Spleen (tissue), 11 donors: ENCODE measurements at regions not wholly inside any gene's neighbourhood (a gene's known extent, or its start where the extent isn't known, plus 50 kb on each side); places are given as distances from the start of the nearest gene placed in this dataset.

Experiments used
- DNase-seq: peaks from one replicate; pipeline ENCODE4 v3.0.0-alpha.2; 2020
- H3K27ac ChIP-seq, 8 donors: fragments of 200-600 bp; sonication (generic) in 7 of 8; 1 replicate in 4 of 8; 2 replicates in 4 of 8; pipeline versions ENCODE4 v1.5.0 to v1.8.0; 2016 to 2021; ENCODE audit warnings: inconsistent platforms in 4 of 8, mild to moderate bottlenecking in 4 of 8, moderate library complexity in 1 of 8
- H3K27me3 ChIP-seq, 7 donors: fragments of 200-600 bp; sonication (generic) in 6 of 7; replicated peaks in 1 of 7; 1 replicate in 4 of 7; 2 replicates in 3 of 7; pipeline versions ENCODE4 v1.5.0 to v1.8.0; 2016 to 2021; ENCODE audit warnings: inconsistent platforms in 3 of 7, mild to moderate bottlenecking in 1 of 7
- H3K36me3 ChIP-seq, 6 donors: fragments of 200-600 bp; sonication (generic) in 5 of 6; 1 replicate in 4 of 6; 2 replicates in 2 of 6; pipeline versions ENCODE4 v1.5.0 to v1.8.0; 2016 to 2021; ENCODE audit warnings: inconsistent platforms in 2 of 6
- H3K4me1 ChIP-seq, 6 donors: fragments of 200-600 bp; sonication (generic) in 5 of 6; 1 replicate in 3 of 6; 2 replicates in 3 of 6; pipeline versions ENCODE4 v1.5.0 to v1.8.0; 2016 to 2021; ENCODE audit warnings: inconsistent platforms in 3 of 6
- H3K4me3 ChIP-seq, 8 donors: fragments of 200-600 bp; sonication (generic) in 7 of 8; 1 replicate in 4 of 8; 2 replicates in 4 of 8; pipeline versions ENCODE4 v1.5.0 to v1.8.0; 2016 to 2021; ENCODE audit warnings: inconsistent platforms in 4 of 8, mild to moderate bottlenecking in 4 of 8, moderate library complexity in 2 of 8
- H3K9me3 ChIP-seq, 8 donors: fragments of 200-600 bp; sonication (generic) in 7 of 8; 1 replicate in 4 of 8; 2 replicates in 4 of 8; pipeline versions ENCODE4 v1.5.0 to v1.8.0; 2016 to 2021; ENCODE audit warnings: inconsistent platforms in 4 of 8
- CTCF ChIP-seq, 11 experiments: fragments of 200-600 bp in 7 of 11; fragments of 450-650 bp in 4 of 11; sonication (generic) in 4 of 11; IDR thresholded peaks in 8 of 11; conservative IDR thresholded peaks in 3 of 11; 1 replicate in 7 of 11; 2 replicates in 4 of 11; pipeline versions ENCODE4 v1.4.0 to v1.8.0; 2016 to 2021; ENCODE audit warnings: antibody characterized with exemption in 11 of 11, inconsistent platforms in 4 of 11, mild to moderate bottlenecking in 1 of 11
- POLR2A ChIP-seq, 3 donors: fragments of 450-650 bp; IDR thresholded peaks; one replicate each; pipeline ENCODE4 v1.5.1; 2017; ENCODE audit warnings: antibody characterized with exemption in 3 of 3, mild to moderate bottlenecking in 1 of 3
- POLR2AphosphoS5 ChIP-seq, 3 donors: sonication (generic); formaldehyde crosslinking; IDR thresholded peaks; one replicate each; pipeline ENCODE4 v1.5.1; 2017; ENCODE audit warnings: antibody characterized with exemption in 3 of 3
- WGBS, 5 donors: extraction: QIAGEN DNeasy Blood & Tissue Kit in 3 of 5; methylation state at CpG; one replicate each; pipeline versions ENCODE4 v1.1.5 to v1.1.7; 2013 to 2018; 5-methylcytosine and 5-hydroxymethylcytosine counted together
- intact Hi-C: fragments of 100-400 bp; cut with DNase I; formaldehyde crosslinking; loops from one replicate; pipeline ENCODE4 v1.15.0; 2023; ENCODE audit warnings: low total_unique reads
- donor health status: healthy with polysubstance abuse.
- donor health status: DM: no; HTN: no; CAD: no; lungs with moderate emphysema.
- donor health status: DM: no; HTN: no; CAD: no.
- donor health status: Bipolar disorder and iron deficiency.
- donor health status: healthy.
- donor health status: DM: no; HTN: no; CAD: no.
- donor health status: DM: yes; HTN: yes; CAD: no.

DNA sequence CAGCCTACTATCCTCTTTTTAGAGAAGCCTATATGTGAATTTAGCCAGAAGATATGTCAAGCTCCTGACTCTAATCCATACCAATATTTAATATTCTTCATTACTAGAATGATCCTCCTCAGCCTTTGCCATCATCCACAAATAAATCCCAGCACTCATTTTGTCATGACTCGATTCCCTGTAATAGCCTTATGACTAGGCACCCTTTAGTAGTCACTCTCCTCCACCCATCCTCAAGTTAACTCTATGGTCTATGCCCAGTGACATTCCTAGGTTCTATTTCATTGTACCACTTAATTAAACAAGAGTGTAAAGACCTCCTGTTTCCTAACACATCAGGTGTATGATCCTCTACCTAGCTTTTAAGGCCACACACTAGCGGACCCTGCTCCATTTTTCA, 450.4 kb upstream of the CITED2 start:
- Histone ChIP-seq H3K27me3 (peaks cover 0 to 11% (median 0%) of the 10 kb centered on the region in 7 donors), H3K27ac (no peak overlapping the region), H3K4me3 (no peak overlapping the region), H3K4me1 (no peaks in the 10 kb centered on the region), H3K36me3 (no peaks in the 10 kb centered on the region), H3K9me3 (no peaks in the 10 kb centered on the region)
- DNase-seq: no peak
- 89 to 97% (median 93%) methylated on average over 2 of the region's 2 CpGs for WGBS, 5 donors
- TF ChIP-seq CTCF (IDR thresholded peaks at IDR 0.05 in 8 of 11, conservative IDR thresholded peaks at IDR 0.05 in 3 of 11) (no peak), POLR2A (IDR thresholded peaks at IDR 0.05) (no peak), POLR2AphosphoS5 (IDR thresholded peaks at IDR 0.05) (no peak)
- intact Hi-C loops: no loop called here

DNA sequence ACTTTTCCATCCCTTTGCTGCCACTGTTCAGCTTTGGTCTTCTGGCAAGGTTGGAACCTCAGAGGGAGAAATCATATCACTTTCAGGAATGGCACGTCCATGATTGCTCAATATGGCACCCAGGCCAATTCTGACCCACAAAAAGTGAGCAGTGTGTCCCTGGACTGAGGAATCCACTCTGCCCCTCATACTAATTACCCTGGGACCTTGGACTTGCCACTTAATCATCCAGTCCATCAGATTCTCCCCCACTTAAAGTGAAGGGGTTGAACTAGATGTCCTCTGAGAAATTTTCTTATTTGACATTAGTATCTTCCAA, 449.3 kb upstream of the CITED2 start:
- no peak overlapping the region for H3K4me3 ChIP-seq
- TF ChIP-seq POLR2AphosphoS5 (IDR thresholded peaks at IDR 0.05): no peak
- TF ChIP-seq CTCF (IDR thresholded peaks at IDR 0.05 in 8 of 11, conservative IDR thresholded peaks at IDR 0.05 in 3 of 11): no peak
- no peak for TF ChIP-seq POLR2A (IDR thresholded peaks at IDR 0.05)
- WGBS, 5 donors: 52 to 74% (median 68%) methylated on average over 1 of the region's 1 CpG
- H3K9me3 ChIP-seq: no peaks in the 10 kb centered on the region
- no peak overlapping the region for H3K27ac ChIP-seq
- H3K4me1 ChIP-seq: no peaks in the 10 kb centered on the region
- no peak for DNase-seq
- H3K27me3 ChIP-seq: peaks cover 0 to 7% (median 0%) of the 10 kb centered on the region in 7 donors
- intact Hi-C loops: no loop called here
- no peaks in the 10 kb centered on the region for H3K36me3 ChIP-seq

DNA sequence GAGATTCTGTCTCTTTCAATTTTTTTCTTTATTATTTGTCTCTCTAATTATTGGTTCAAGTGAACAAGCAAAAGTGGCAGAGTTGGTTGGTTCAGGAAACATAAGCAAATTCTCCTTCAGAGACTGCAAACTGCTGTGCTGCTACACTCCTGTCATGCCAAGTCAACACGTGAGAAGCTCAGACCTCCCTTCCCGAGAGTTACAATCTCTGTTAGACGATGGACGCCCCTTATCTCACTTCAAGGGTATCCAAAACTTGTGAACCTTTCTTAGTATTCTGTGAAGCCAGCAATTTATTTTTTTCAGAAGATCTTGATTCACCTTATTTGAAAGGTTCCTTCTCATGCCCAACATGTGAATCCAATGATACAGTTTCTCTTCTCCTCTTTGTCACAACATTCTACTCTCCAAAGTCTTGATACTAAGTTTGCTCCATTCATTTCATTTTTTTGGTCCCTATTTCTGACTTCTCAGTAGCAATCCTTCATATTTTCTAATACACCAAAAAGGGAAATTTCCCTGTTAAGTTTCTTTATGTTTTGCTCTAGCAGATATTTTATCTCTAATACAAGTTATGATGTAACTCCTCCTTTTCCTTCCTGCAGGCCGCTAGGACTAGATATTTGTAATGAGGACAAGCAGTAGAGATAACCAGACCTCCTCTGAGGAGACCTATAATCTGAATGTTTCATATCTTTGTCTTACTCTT, 448.8 kb upstream of the CITED2 start:
- no peak for TF ChIP-seq POLR2AphosphoS5 (IDR thresholded peaks at IDR 0.05)
- TF ChIP-seq CTCF (IDR thresholded peaks at IDR 0.05 in 8 of 11, conservative IDR thresholded peaks at IDR 0.05 in 3 of 11): no peak
- no peak for TF ChIP-seq POLR2A (IDR thresholded peaks at IDR 0.05)
- H3K27me3 ChIP-seq: peaks cover 0 to 2% (median 0%) of the 10 kb centered on the region in 7 donors
- 53 to 85% (median 72%) methylated on average over 5 of the region's 5 CpGs for WGBS, 5 donors
- DNase-seq: no peak
- H3K9me3 ChIP-seq: no peaks in the 10 kb centered on the region
- no peak overlapping the region for H3K27ac ChIP-seq
- H3K4me3 ChIP-seq: no peak overlapping the region
- no peaks in the 10 kb centered on the region for H3K36me3 ChIP-seq
- no peaks in the 10 kb centered on the region for H3K4me1 ChIP-seq
- intact Hi-C loops: no loop called here

DNA sequence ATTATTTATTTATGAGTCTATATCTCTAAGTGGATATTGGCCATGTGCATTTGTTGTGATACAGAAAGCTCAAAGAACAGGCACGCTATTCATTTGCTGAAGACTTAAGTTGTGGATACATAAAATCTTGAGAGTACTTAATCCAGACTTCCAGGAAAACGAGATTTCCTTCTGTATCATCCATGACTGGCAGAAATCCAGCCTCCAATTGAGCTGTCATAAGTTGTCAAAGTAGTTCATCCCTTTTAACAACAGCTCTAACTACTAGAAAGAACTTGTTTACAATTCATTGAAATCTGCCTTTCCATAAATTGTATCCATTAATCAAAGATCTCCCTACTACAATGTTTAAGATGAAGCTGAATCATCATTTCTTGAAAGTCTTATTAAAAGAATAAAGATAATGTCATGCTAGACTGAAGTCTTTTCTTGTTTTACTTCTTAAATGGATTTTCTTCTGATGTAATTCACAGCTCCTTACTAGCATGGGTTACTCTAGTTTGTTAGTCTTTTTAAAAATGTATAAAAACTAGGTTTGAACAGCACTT, 447.3 kb upstream of the CITED2 start:
- Histone ChIP-seq H3K36me3 (no peaks in the 10 kb centered on the region), H3K4me3 (no peak overlapping the region), H3K4me1 (no peaks in the 10 kb centered on the region), H3K9me3 (no peaks in the 10 kb centered on the region), H3K27me3 (no peaks in the 10 kb centered on the region), H3K27ac (no peak overlapping the region)
- TF ChIP-seq CTCF (IDR thresholded peaks at IDR 0.05 in 8 of 11, conservative IDR thresholded peaks at IDR 0.05 in 3 of 11) (no peak), POLR2AphosphoS5 (IDR thresholded peaks at IDR 0.05) (no peak), POLR2A (IDR thresholded peaks at IDR 0.05) (no peak)
- no peak for DNase-seq
- WGBS, 5 donors: 45 to 68% (median 60%) methylated on average over 2 of the region's 2 CpGs
- intact Hi-C loops: no loop called here
